ENCODE measurements at regions not wholly inside any gene's neighbourhood (a gene's known extent, or its start where the extent isn't known, plus 50 kb on each side); places are given as distances from the start of the nearest gene placed in this dataset.

- Histone ChIP-seq H3F3A (ENCODE audit: insufficient read depth, low read length) (no peaks in the 10 kb centered on the region), H3K79me2 (ENCODE audit: insufficient read depth, low read length) (no peaks in the 10 kb centered on the region), H3K9ac (ENCODE audit: low read length) (no peak overlapping the region), H4K20me1 (ENCODE audit: insufficient read depth, low read length) (no peaks in the 10 kb centered on the region), H2AFZ (ENCODE audit: low read length) (no peak overlapping the region), H3K9me2 (ENCODE audit: low read depth, low read length) (no peaks in the 10 kb centered on the region), H3K9me3 (ENCODE audit: low read length) (no peaks in the 10 kb centered on the region), H3K27ac (ENCODE audit: low read depth, low read length, poor library complexity, severe bottlenecking) (no peak overlapping the region), H3K36me3 (ENCODE audit: insufficient read depth, low read length) (no peaks in the 10 kb centered on the region), H3K4me3 (ENCODE audit: low read depth, low read length, poor library complexity, severe bottlenecking) (no peak overlapping the region), H3K4me1 (ENCODE audit: insufficient read depth, low read length, severe bottlenecking) (no peaks in the 10 kb centered on the region), H3K4me2 (ENCODE audit: low read length) (no peak overlapping the region), H3K27me3 (ENCODE audit: insufficient read depth, low read length) (no peaks in the 10 kb centered on the region)
- TF ChIP-seq CTCF (IDR thresholded peaks at IDR 0.05; ENCODE audit: low read length) = no peak
- no peak for TF ChIP-seq EZH2 (IDR thresholded peaks at IDR 0.05; ENCODE audit: borderline replicate concordance, low read length)
Observed at GRCh38 chr6:126795161-126795560, 323.3 kb upstream of the RSPO3 start.

- Histone ChIP-seq H3K4me3 (ENCODE audit: low read depth, low read length, poor library complexity, severe bottlenecking) (no peak overlapping the region), H3K36me3 (ENCODE audit: insufficient read depth, low read length) (no peaks in the 10 kb centered on the region), H3K9ac (ENCODE audit: low read length) (no peak overlapping the region), H3K9me3 (ENCODE audit: low read length) (no peaks in the 10 kb centered on the region), H3K4me2 (ENCODE audit: low read length) (no peak overlapping the region), H2AFZ (ENCODE audit: low read length) (no peak overlapping the region), H4K20me1 (ENCODE audit: insufficient read depth, low read length) (no peaks in the 10 kb centered on the region), H3K27me3 (ENCODE audit: insufficient read depth, low read length) (no peaks in the 10 kb centered on the region), H3K4me1 (ENCODE audit: insufficient read depth, low read length, severe bottlenecking) (no peaks in the 10 kb centered on the region), H3K79me2 (ENCODE audit: insufficient read depth, low read length) (no peaks in the 10 kb centered on the region), H3K9me2 (ENCODE audit: low read depth, low read length) (no peaks in the 10 kb centered on the region), H3F3A (ENCODE audit: insufficient read depth, low read length) (no peaks in the 10 kb centered on the region), H3K27ac (ENCODE audit: low read depth, low read length, poor library complexity, severe bottlenecking) (no peak overlapping the region)
- no peak for TF ChIP-seq CTCF (IDR thresholded peaks at IDR 0.05; ENCODE audit: low read length)
- no peak for TF ChIP-seq EZH2 (IDR thresholded peaks at IDR 0.05; ENCODE audit: borderline replicate concordance, low read length)
Observed at GRCh38 chr6:126797981-126798380, 320.5 kb upstream of the RSPO3 start.

GRCh38 chr6:126803769-126804168 lies 314.7 kb upstream of the RSPO3 start:
- H2AFZ ChIP-seq (ENCODE audit: low read length) = no peak overlapping the region
- no peaks in the 10 kb centered on the region for H3K27me3 ChIP-seq (ENCODE audit: insufficient read depth, low read length)
- no peaks in the 10 kb centered on the region for H4K20me1 ChIP-seq (ENCODE audit: insufficient read depth, low read length)
- H3K4me1 ChIP-seq (ENCODE audit: insufficient read depth, low read length, severe bottlenecking) = no peaks in the 10 kb centered on the region
- H3K9me3 ChIP-seq (ENCODE audit: low read length) = no peaks in the 10 kb centered on the region
- H3K4me2 ChIP-seq (ENCODE audit: low read length) = no peak overlapping the region
- H3K9me2 ChIP-seq (ENCODE audit: low read depth, low read length) = no peaks in the 10 kb centered on the region
- H3K79me2 ChIP-seq (ENCODE audit: insufficient read depth, low read length) = no peaks in the 10 kb centered on the region
- H3K27ac ChIP-seq (ENCODE audit: low read depth, low read length, poor library complexity, severe bottlenecking) = no peak overlapping the region
- H3K36me3 ChIP-seq (ENCODE audit: insufficient read depth, low read length) = no peaks in the 10 kb centered on the region
- H3K9ac ChIP-seq (ENCODE audit: low read length) = no peak overlapping the region
- TF ChIP-seq CTCF (IDR thresholded peaks at IDR 0.05; ENCODE audit: low read length) (no peak), EZH2 (IDR thresholded peaks at IDR 0.05; ENCODE audit: borderline replicate concordance, low read length) (no peak)
- H3K4me3 ChIP-seq (ENCODE audit: low read depth, low read length, poor library complexity, severe bottlenecking) = no peak overlapping the region
- no peaks in the 10 kb centered on the region for H3F3A ChIP-seq (ENCODE audit: insufficient read depth, low read length)

Data from OCI-LY1 (cell line).